GM18951 (cell line): ENCODE measurements at regions not wholly inside any gene's neighbourhood (a gene's known extent, or its start where the extent isn't known, plus 50 kb on each side); places are given as distances from the start of the nearest gene placed in this dataset.

Experiments
- POLR2A ChIP-seq: IDR thresholded peaks from 4 replicates; pipeline ENCODE4 v1.6.1; 2011; ENCODE audit warnings: mild to moderate bottlenecking; ENCODE audit not compliant: insufficient read length, insufficient read depth; ENCODE audit errors: extremely low read depth
- in situ Hi-C: fragments of 300-500 bp; cut with MboI; formaldehyde crosslinking; loops from one replicate; pipeline ENCODE4 v1.12.0; 2022; ENCODE audit warnings: low sequenced_read_pairs, mixed read lengths, inconsistent platforms; ENCODE audit not compliant: unreplicated experiment

GRCh38 chr3:66603151-66603611 is 102.4 kb upstream of the LRIG1 start:
- in situ Hi-C loops, result no loop called here

GRCh38 chr3:66604481-66604880 is 103.7 kb upstream of the LRIG1 start:
- in situ Hi-C loops, result no loop called here
- no peak for TF ChIP-seq POLR2A

More at GRCh38 chr3:66603151-66603611, 102.4 kb upstream of the LRIG1 start:
- no peak for TF ChIP-seq POLR2A

GRCh38 chr3:66606126-66606525 is 105.3 kb upstream of the LRIG1 start:
- TF ChIP-seq POLR2A, result no peak
- in situ Hi-C loops, result no loop called here

- in situ Hi-C loops, result no loop called here
- no peak for TF ChIP-seq POLR2A
Observed at GRCh38 chr3:66606868-66607267, 106.0 kb upstream of the LRIG1 start.

GRCh38 chr3:66609660-66610561 is 109.1 kb upstream of the LRIG1 start:
- in situ Hi-C loops, result no loop called here
- TF ChIP-seq POLR2A, result no peak

- in situ Hi-C loops, result no loop called here
- no peak for TF ChIP-seq POLR2A
Observed at GRCh38 chr3:66610562-66610909, 109.7 kb upstream of the LRIG1 start.

GRCh38 chr3:66615643-66616301 is 115.0 kb upstream of the LRIG1 start:
- no peak for TF ChIP-seq POLR2A
- in situ Hi-C loops, result no loop called here

GRCh38 chr3:66617351-66617750 is 116.5 kb upstream of the LRIG1 start:
- in situ Hi-C loops, result no loop called here
- no peak for TF ChIP-seq POLR2A

GRCh38 chr3:66618066-66618465 is 117.2 kb upstream of the LRIG1 start:
- TF ChIP-seq POLR2A, result no peak
- in situ Hi-C loops, result no loop called here

- TF ChIP-seq POLR2A, result no peak
- in situ Hi-C loops, result no loop called here
Observed at GRCh38 chr3:66620296-66620695, 119.5 kb upstream of the LRIG1 start.

- in situ Hi-C loops, result no loop called here
- no peak for TF ChIP-seq POLR2A
Observed at GRCh38 chr3:66622756-66623457, 122.1 kb upstream of the LRIG1 start.

GRCh38 chr3:66625505-66626216 is 124.8 kb upstream of the LRIG1 start:
- TF ChIP-seq POLR2A, result no peak
- in situ Hi-C loops, result no loop called here

GRCh38 chr3:66629150-66629981 is 128.5 kb upstream of the LRIG1 start:
- no peak for TF ChIP-seq POLR2A
- in situ Hi-C loops, result no loop called here
